HG02623 (cell line): ENCODE measurements at regions not wholly inside any gene's neighbourhood (a gene's known extent, or its start where the extent isn't known, plus 50 kb on each side); places are given as distances from the start of the nearest gene placed in this dataset.
A peak's percentile ranks its signal among the peaks of the same experiment; 100 is the strongest.
"Not testable (repeated sequence)": the region's sequence is repeated elsewhere in the genome, so short reads cannot be mapped to it uniquely, and the experiment has no call there.

ENCODE experiments used
- ATAC-seq: cut with Tn5 transposase; IDR thresholded peaks from one replicate; pipeline ENCODE4 v1.9.1; 2021; ENCODE audit warnings: moderate library complexity; ENCODE audit not compliant: unreplicated experiment

DNA sequence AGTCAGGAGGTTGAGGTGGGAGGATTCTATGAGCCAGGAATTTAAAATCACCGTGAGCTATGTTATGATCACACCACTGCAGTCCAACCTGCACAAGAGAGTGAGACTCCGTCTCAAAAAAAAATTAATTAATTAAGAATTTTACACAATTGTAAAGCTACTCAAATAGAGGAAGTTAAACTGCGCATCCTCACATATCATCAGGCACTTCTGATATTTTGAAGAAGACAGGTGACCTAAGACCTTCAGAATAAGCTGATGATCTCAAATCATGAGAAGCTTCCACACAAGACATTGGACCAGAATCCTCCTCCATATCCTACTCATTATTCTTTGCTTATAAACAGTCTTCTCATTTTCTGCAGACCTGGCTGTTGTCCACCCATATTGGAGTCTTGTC, 800.9 kb downstream of the TMEM121 start:
- ATAC-seq: no peak

GRCh38 chr14:106327702-106328353, 801.4 kb downstream of the TMEM121 start:
- ATAC-seq: not testable (repeated sequence)

DNA sequence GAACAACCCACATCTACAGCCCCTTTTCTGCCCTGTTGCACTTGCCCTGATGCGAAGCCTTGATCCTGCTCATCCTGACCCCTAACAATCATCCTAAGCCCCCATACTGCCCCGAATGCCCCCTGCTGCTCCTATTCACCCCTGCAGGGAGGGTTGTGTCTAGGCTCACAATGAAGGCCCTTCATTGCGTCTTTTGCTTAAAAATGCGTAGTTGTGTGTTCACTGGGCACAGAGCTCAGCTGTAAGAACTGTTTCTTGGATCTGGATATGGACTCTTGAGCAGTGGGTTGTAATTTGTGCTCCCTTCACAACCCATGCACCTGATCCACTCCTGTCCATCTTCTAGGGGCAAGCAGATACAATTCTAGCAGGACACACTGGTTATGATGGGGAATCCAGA, 802.9 kb downstream of the TMEM121 start:
- not testable (repeated sequence) for ATAC-seq

DNA sequence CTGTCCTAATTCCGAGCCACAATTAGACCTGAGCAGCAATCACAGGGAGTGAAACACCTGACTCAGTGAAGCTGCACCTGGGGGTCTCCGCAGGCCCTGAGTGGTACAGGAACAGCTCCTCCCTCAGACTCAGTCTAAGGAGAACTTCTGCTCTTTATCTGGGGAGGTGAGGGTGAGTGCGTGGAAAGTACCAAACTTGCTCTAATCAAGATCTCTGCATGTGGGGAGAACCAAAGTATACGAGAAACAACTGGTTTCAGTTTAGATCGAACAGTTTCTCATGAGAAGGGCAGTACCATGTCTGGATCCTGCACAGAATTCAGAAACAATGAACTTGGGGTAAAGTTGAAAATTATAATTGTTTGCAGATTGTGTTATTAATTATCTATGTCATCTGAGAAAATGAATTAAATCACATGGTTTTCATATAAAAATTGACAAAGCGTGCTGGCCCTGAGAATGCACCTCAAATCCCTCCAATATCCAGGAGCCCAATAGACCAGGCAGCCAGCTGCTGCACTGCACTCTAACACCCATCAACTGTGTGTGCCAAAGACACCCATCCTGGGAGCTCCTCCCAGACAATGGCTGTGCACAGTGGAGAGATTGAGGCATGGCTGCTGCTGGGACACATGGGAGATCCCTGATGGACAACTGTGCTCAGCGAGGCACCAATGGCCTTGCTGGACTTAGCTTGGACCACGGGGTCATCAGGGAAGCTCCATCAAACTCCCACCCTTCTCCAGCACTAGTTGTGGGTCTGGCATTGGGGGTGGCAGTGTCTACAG, 803.8 kb downstream of the TMEM121 start:
- not testable (repeated sequence) for ATAC-seq

DNA sequence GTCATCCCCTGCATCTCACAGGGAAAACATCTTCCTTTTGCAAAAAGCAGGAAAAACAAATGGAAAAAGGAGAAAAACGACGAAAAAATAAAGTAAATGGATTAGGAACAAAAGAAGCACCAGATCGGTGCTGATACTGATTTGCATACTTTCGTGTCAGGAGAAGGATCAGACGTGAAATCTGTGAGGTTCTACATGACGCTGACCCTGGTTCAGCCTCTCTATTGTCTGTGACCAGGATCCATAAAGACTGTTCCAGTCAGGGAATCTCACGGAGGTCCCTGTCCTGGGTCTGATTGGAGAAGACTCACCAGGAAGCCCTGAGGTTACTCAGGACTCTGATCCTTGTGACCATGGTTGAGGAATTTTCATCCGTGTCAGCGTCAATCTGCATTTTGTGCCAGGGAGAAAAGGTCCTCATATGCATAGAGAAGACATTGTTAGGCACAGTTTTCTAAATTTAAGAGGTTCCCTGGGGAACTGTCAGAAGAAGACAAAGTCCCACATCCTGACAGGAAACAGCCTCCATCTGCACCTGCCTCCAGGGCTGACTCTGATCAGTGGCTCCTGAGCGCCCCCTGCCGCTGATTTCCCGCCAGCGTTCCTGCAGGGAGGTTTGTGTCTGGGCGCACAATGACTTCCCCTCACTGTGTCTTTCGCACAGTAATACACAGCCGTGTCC, 808.2 kb downstream of the TMEM121 start:
- peak; percentile 44 for ATAC-seq

- ATAC-seq: peak; percentile 21
Observed at GRCh38 chr14:106335110-106335429, 808.7 kb downstream of the TMEM121 start.

- ATAC-seq: not testable (repeated sequence)
Observed at GRCh38 chr14:106338775-106339174, 812.4 kb downstream of the TMEM121 start.

- ATAC-seq: not testable (repeated sequence)
Observed at GRCh38 chr14:106340658-106341057, 814.3 kb downstream of the TMEM121 start.

- not testable (repeated sequence) for ATAC-seq
Observed at GRCh38 chr14:106341161-106341560, 814.8 kb downstream of the TMEM121 start.

GRCh38 chr14:106343626-106344025, 817.2 kb downstream of the TMEM121 start:
- no peak for ATAC-seq

GRCh38 chr14:106344065-106344614, 817.8 kb downstream of the TMEM121 start:
- ATAC-seq: not testable (repeated sequence)

- ATAC-seq: not testable (repeated sequence)
Observed at GRCh38 chr14:106344791-106345479, 818.6 kb downstream of the TMEM121 start.

- no peak for ATAC-seq
Observed at GRCh38 chr14:106346084-106346483, 819.7 kb downstream of the TMEM121 start.

DNA sequence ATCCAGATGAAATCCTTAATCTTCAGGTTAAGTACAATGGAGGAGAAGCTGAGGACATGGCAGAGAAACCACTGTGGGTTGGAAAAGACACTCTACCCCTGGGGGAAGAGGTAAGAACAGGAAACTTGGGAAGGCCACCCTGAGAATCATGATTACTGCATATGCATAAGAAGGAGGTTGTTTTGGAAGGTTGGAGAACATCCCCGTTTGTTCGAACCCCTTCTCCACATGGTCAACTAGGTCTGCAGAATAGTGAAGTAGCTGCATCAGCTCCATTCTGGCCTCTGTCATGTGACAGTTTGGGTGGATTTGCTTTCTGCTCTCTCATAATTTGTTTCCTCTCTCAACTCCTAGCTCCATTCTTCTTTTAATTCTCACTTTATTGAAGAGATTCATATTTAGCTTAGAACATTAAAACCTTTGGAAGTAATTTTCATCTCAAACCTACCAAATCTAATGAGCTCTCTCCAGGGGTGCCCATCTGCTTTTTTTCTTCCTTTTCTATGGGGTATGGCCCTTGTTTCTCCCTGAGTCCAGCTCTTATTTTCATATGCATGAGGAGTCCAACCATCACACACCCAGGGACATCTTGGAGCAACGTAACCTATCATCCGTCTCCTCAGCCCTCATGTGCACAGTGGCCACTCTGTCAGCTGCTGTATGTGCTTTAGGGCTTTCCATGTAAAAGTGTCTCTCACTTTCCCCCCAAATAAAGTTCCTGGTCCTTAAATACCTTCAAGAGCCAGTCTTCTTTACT, 820.3 kb downstream of the TMEM121 start:
- no peak for ATAC-seq

- ATAC-seq: no peak
Observed at GRCh38 chr14:106347291-106347778, 821.0 kb downstream of the TMEM121 start.

- ATAC-seq: no peak
Observed at GRCh38 chr14:106347890-106348755, 821.7 kb downstream of the TMEM121 start.

- not testable (repeated sequence) for ATAC-seq
Observed at GRCh38 chr14:106348873-106349540, 822.6 kb downstream of the TMEM121 start.

DNA sequence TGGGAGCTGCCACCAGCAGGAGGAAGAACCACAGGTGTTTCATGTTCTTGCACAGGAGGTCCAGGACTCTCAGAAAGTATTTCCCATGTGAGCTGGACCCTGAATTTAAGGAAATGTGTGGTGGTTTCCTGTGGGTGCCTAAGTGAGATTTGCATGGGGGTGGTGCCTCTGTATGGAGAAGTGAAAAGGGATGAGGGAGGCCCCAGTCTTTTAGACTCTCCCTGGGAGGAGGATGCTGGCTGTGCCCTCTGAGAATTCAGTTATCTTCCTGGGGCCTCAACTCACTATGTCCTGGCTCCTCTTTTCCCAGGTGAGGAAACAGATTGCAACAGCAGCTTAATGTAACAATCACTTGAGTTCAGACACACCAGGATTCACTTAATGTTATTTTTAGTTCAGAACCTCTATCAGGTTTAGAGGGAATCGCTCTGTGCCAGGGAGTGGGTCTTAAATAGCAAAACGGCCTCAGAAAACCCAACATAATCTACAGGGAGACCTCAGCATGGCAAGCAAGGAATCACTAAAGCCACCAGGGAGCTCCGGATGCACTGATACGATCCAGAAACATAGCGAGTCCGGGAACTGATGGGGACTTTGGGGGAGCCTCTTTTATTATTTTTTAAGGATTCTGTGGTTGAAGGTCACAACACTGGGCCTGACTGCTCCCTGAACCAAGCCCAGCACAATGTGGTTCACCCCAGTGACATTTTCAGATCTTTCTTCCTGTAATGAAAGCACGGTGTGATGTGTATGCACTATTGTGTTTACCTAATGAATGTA, 823.5 kb downstream of the TMEM121 start:
- ATAC-seq: not testable (repeated sequence)
